OCI-LY3 (cell line): ENCODE measurements at regions not wholly inside any gene's neighbourhood (a gene's known extent, or its start where the extent isn't known, plus 50 kb on each side); places are given as distances from the start of the nearest gene placed in this dataset.

Experiments used
- H2AFZ ChIP-seq: fragments of 200-600, 300-600 bp; shearing (Covaris generic); 2 replicates; pipeline ENCODE4 v1.6.0; 2014; ENCODE audit warnings: antibody characterized with exemption, low read depth, low read length
- H3K27ac ChIP-seq: fragments of 200-600, 300-600 bp; sonication (generic); 2 replicates; pipeline ENCODE4 v1.5.1; 2014; ENCODE audit warnings: mild to moderate bottlenecking, low read length, moderate library complexity, mixed read lengths
- H3K27me3 ChIP-seq: fragments of 200-600, 300-600 bp; sonication (generic); 2 replicates; pipeline ENCODE4 v1.6.1; 2014; ENCODE audit warnings: low read depth, low read length, mixed read lengths
- H3K36me3 ChIP-seq: fragments of 200-600, 300-600 bp; sonication (generic); replicated peaks from 2 replicates; pipeline ENCODE3; 2014; ENCODE audit warnings: low read depth, low read length, mixed read lengths
- H3K4me1 ChIP-seq: fragments of 300-600, 200-600 bp; sonication (generic); 2 replicates; pipeline ENCODE4 v1.6.1; 2014; ENCODE audit warnings: low read length, mixed read lengths
- H3K4me2 ChIP-seq: fragments of 200-600, 300-600 bp; sonication (generic); 2 replicates; pipeline ENCODE4 v1.6.1; 2014; ENCODE audit warnings: low read length, mixed read lengths
- H3K4me3 ChIP-seq: fragments of 300-600, 200-600 bp; sonication (generic); 2 replicates; pipeline ENCODE4 v1.5.1; 2014; ENCODE audit warnings: antibody characterized with exemption, mild to moderate bottlenecking, low read length, moderate library complexity
- H3K79me2 ChIP-seq: fragments of 300-600, 200-600 bp; shearing (Covaris generic); 2 replicates; pipeline ENCODE4 v1.6.1; 2014; ENCODE audit warnings: mild to moderate bottlenecking, low read length, mixed read lengths
- H3K9ac ChIP-seq: fragments of 300-600, 200-600 bp; shearing (Covaris generic); 2 replicates; pipeline ENCODE4 v1.6.0; 2014; ENCODE audit warnings: mild to moderate bottlenecking, low read length, moderate library complexity
- H3K9me3 ChIP-seq: fragments of 200-600, 300-600 bp; shearing (Covaris generic); 2 replicates; pipeline ENCODE4 v1.6.1; 2014; ENCODE audit warnings: low read length, mixed read lengths; ENCODE audit not compliant: insufficient read depth
- H4K20me1 ChIP-seq: fragments of 200-600, 300-600 bp; sonication (generic); 2 replicates; pipeline ENCODE4 v1.6.1; 2016; ENCODE audit warnings: low read length, mixed read lengths; ENCODE audit not compliant: insufficient read depth
- EZH2phosphoT487 ChIP-seq: fragments of 200-600 bp; shearing (Covaris generic); IDR thresholded peaks from 2 replicates; pipeline ENCODE4 v1.6.1; 2018; ENCODE audit warnings: antibody characterized with exemption, mixed run types, low read depth
- TF ChIP-seq, protein P1 (sequence below): fragments of 200-600, 300-600 bp; sonication (generic); IDR thresholded peaks from 2 replicates; pipeline ENCODE4 v1.5.1; 2014; ENCODE audit warnings: antibody characterized with exemption, low read length, low read depth

DNA sequence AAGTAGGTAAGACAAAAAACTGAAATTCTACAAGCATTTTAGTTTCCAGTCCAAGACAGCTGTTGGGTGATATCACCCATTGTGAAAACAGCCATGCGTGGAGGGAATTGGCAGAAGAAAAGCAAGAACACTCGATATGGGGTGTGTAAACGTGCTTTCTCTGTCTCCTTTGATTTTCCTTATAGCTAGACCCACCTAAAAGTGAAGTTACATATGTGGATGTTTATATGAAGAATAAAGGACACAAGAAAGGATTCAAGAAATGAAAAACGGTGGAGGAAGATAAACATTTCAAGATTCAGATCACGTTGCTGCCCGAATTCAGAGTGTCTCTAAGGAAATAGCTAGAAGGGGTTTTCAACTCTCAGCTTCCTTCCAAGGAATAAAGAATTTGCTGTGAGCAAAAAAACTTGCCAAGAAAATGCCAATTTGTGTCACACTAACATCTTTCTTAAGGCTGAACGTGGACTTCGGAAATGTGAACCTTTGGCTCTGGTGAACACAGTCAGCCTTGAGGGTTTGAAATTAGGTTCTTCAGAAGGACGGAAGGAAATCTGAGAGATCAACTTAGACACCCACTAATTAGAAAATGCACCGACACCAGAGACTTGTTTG is 269.0 kb upstream of the ADAMTS9 start:
- Histone ChIP-seq H3K36me3 (no peaks in the 10 kb centered on the region), H3K4me1 (no peaks in the 10 kb centered on the region), H3K9ac (no peak overlapping the region), H3K27ac (no peak overlapping the region), H3K79me2 (no peaks in the 10 kb centered on the region), H3K27me3 (peaks cover 24% of the 10 kb centered on the region), H3K4me3 (no peak overlapping the region), H4K20me1 (no peaks in the 10 kb centered on the region), H2AFZ (no peak overlapping the region), H3K9me3 (no peaks in the 10 kb centered on the region), H3K4me2 (no peak overlapping the region)
- TF ChIP-seq EZH2phosphoT487: no peak
- TF ChIP-seq, protein P1, sequence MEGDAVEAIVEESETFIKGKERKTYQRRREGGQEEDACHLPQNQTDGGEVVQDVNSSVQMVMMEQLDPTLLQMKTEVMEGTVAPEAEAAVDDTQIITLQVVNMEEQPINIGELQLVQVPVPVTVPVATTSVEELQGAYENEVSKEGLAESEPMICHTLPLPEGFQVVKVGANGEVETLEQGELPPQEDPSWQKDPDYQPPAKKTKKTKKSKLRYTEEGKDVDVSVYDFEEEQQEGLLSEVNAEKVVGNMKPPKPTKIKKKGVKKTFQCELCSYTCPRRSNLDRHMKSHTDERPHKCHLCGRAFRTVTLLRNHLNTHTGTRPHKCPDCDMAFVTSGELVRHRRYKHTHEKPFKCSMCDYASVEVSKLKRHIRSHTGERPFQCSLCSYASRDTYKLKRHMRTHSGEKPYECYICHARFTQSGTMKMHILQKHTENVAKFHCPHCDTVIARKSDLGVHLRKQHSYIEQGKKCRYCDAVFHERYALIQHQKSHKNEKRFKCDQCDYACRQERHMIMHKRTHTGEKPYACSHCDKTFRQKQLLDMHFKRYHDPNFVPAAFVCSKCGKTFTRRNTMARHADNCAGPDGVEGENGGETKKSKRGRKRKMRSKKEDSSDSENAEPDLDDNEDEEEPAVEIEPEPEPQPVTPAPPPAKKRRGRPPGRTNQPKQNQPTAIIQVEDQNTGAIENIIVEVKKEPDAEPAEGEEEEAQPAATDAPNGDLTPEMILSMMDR: no peak

DNA sequence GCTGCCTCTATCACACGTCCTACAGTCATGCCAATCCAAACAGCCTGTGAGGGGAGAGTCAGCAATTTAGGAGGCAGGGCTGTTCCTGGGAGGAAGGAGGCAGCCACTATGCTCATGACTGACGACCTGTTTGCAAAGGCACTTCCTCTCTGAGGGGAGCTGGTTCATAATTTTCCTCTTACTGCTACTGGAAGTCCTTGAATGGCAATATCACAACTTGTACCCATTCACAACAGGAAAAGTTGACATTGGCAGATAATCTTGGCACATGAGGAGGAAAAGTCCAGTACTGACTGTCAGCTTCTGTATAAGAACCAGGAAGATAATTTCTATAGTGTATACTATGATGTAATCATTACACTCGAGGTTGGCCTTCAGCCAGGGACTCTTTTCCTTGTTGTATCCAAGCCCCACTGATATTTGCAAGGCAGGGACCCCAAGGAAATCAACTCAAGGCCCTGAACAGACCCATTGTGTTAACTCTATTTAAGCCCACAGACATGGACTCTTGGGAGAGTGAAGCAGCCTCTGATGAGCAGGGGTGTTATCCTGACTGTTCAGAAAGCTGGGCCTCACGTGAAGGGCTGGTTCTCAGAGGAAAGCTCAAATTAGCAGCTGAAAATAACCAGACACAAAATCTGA is 267.3 kb upstream of the ADAMTS9 start:
- Histone ChIP-seq H3K27ac (no peak overlapping the region), H3K4me1 (no peaks in the 10 kb centered on the region), H3K27me3 (peaks cover 20% of the 10 kb centered on the region), H3K9me3 (no peaks in the 10 kb centered on the region), H3K4me3 (no peak overlapping the region), H3K9ac (no peak overlapping the region), H3K4me2 (no peak overlapping the region), H4K20me1 (no peaks in the 10 kb centered on the region), H3K36me3 (no peaks in the 10 kb centered on the region), H3K79me2 (no peaks in the 10 kb centered on the region), H2AFZ (no peak overlapping the region)
- TF ChIP-seq EZH2phosphoT487: no peak
- TF ChIP-seq, protein P1: no peak

DNA sequence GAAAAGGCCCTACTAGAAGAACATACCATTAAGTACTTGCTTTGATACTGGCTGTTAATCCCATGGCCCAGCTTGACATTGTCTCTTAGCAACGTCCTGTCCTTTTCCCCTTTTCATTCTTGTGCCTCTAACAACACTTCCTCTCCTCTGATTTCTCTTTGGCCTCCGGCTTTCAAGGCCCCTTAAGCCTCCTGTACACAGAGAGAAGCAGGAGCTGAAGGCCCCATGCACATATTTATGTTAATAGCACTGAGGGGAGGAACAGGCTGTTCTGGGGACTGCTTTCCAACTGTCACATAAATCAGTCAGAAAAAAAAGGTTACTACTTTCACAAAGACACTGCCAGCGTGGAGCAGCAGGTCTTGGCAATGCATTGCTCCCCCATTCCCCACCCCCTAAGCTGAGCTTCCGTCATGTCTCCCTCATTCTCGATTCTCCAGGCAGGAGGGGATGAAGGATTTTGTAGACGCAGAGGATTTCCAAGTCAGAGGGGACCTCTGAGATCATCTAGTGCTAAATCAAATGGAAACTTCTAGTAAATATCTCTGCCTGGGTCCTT is 257.4 kb upstream of the ADAMTS9 start:
- H3K79me2 ChIP-seq: no peaks in the 10 kb centered on the region
- H3K9ac ChIP-seq: no peak overlapping the region
- H3K4me3 ChIP-seq: no peak overlapping the region
- no peaks in the 10 kb centered on the region for H3K36me3 ChIP-seq
- H2AFZ ChIP-seq: no peak overlapping the region
- no peak overlapping the region for H3K4me2 ChIP-seq
- H3K4me1 ChIP-seq: no peaks in the 10 kb centered on the region
- no peaks in the 10 kb centered on the region for H4K20me1 ChIP-seq
- no peak overlapping the region for H3K27ac ChIP-seq
- peaks cover 2% of the 10 kb centered on the region; the same call in 1 of the 2 replicates for H3K27me3 ChIP-seq
- H3K9me3 ChIP-seq: no peaks in the 10 kb centered on the region
- TF ChIP-seq EZH2phosphoT487: no peak
- TF ChIP-seq, protein P1: no peak

DNA sequence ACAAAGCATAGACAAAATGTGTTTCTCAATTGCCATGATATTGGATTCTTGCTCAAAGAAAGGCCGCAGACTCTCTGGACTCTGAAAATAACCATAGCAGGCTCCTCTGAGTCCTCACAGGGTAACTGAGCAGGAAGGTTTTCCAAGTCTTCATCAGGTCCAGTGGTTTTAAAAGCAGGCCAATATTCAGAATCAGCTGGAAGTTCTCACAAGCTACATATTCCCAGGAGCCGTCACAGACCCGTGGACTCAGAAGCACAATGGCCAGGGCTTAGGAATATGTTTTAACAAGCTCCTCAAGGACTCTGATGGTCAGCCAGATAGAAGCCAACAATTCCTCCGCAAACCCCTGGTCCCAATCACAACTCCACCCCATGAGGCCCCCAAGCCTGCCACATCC is 256.1 kb upstream of the ADAMTS9 start:
- Histone ChIP-seq H3K27me3 (peaks cover 2% of the 10 kb centered on the region; the same call in 1 of the 2 replicates), H3K4me3 (no peak overlapping the region), H2AFZ (no peak overlapping the region), H3K4me1 (no peaks in the 10 kb centered on the region), H3K36me3 (no peaks in the 10 kb centered on the region), H3K79me2 (no peaks in the 10 kb centered on the region), H3K9me3 (no peaks in the 10 kb centered on the region; the same call in 1 of the 2 replicates), H3K27ac (no peak overlapping the region), H3K4me2 (no peak overlapping the region), H3K9ac (no peak overlapping the region), H4K20me1 (no peaks in the 10 kb centered on the region)
- TF ChIP-seq EZH2phosphoT487: no peak
- TF ChIP-seq, protein P1: no peak
